ENCODE measurements at regions not wholly inside any gene's neighbourhood (a gene's known extent, or its start where the extent isn't known, plus 50 kb on each side); places are given as distances from the start of the nearest gene placed in this dataset.

GRCh38 chr3:132973441-132973840 is 64.8 kb upstream of the TMEM108 start (continued):
- TF ChIP-seq ESRRB (CRISPR knock-in tag; IDR thresholded peaks at IDR 0.05; ENCODE audit: borderline replicate concordance) (no peak), BCLAF1 (IDR thresholded peaks at IDR 0.05; ENCODE audit: borderline replicate concordance in 1 of 2, control insufficient read depth in 1 of 2, low read depth in 2 of 2, low read length in 1 of 2) (no peak), PURB (CRISPR knock-in tag; IDR thresholded peaks at IDR 0.05; ENCODE audit: low read depth) (no peak)

- ChIA-PET CTCF (ENCODE audit: low intra/inter-chr PET ratio) (no interaction called here), POLR2A (no interaction called here)
- no peak overlapping the region for H3K9ac ChIP-seq (ENCODE audit: insufficient read depth in 1 of 2, low read depth in 2 of 2, low read length in 2 of 2)
- no peaks in the 10 kb centered on the region for H3K79me2 ChIP-seq (ENCODE audit: control insufficient read depth, insufficient read depth, low read length)
- ATAC-seq (no peak), DNase-seq (ENCODE audit: extremely low read depth in 1 of 4, low spot score in 3 of 4) (peak in 1 of 4 experiments; percentile 1), FAIRE-seq (no peak)
- in situ Hi-C loops (cut with MboI) = no loop called here
- no peak overlapping the region for H2AFZ ChIP-seq (ENCODE audit: low read depth, low read length)
- no peaks in the 10 kb centered on the region for H3K27me3 ChIP-seq (ENCODE audit: control insufficient read depth in 2 of 2, insufficient read depth in 2 of 2, low read length in 2 of 2)
- no peak overlapping the region for H3K4me3 ChIP-seq
- no peaks in the 10 kb centered on the region for H3K9me3 ChIP-seq (replicated peaks; ENCODE audit: control insufficient read depth, insufficient read depth, low read depth, low read length)
- H3K4me2 ChIP-seq (ENCODE audit: insufficient read depth, low read length) = no peak overlapping the region
- H4K20me1 ChIP-seq (replicated peaks; ENCODE audit: control insufficient read depth, insufficient read depth, low read length) = no peaks in the 10 kb centered on the region
- H3K4me1 ChIP-seq (replicated peaks in 1 of 2; ENCODE audit: control insufficient read depth in 2 of 2, insufficient read depth in 2 of 2, low read length in 2 of 2) = no peaks in the 10 kb centered on the region
- H3K9me1 ChIP-seq (ENCODE audit: control insufficient read depth, insufficient read depth, low read length) = no peaks in the 10 kb centered on the region
- intact Hi-C loops (cut with micrococcal nuclease) = no loop called here
- BruUV-seq (replicated peaks) = no TSS peak
- no peak overlapping the region for H3K27ac ChIP-seq (ENCODE audit: extremely low read depth, low read depth, low read length)
- H3K36me3 ChIP-seq (ENCODE audit: control insufficient read depth, insufficient read depth, low read length) = no peaks in the 10 kb centered on the region
- TF ChIP-seq BDP1 (IDR thresholded peaks at IDR 0.05; ENCODE audit: insufficient read depth, insufficient read length) = no peak
- TF ChIP-seq ZNF77 (CRISPR knock-in tag; IDR thresholded peaks at IDR 0.05) = no peak
- no peak for TF ChIP-seq PML (IDR thresholded peaks at IDR 0.05; ENCODE audit: low read length)
- no peak for TF ChIP-seq HINFP (tag; conservative IDR thresholded peaks at IDR 0.05; ENCODE audit: low read depth)
- TF ChIP-seq TAF7 (tag; IDR thresholded peaks at IDR 0.05) = no peak
- no peak for TF ChIP-seq ZNF668 (CRISPR knock-in tag; IDR thresholded peaks at IDR 0.05)
- TF ChIP-seq SMARCA4 (IDR thresholded peaks at IDR 0.05) = no peak
- TF ChIP-seq USF2 (CRISPR knock-in tag; IDR thresholded peaks at IDR 0.05) = no peak
- no peak for TF ChIP-seq COPS2 (conservative IDR thresholded peaks at IDR 0.05)
- no peak for TF ChIP-seq HDAC1 (IDR thresholded peaks at IDR 0.05)
- TF ChIP-seq ZBTB5 (IDR thresholded peaks at IDR 0.05) = no peak
- TF ChIP-seq ZNF184 (CRISPR knock-in tag; IDR thresholded peaks at IDR 0.05) = no peak
- no peak for TF ChIP-seq ATF1 (CRISPR knock-in tag; IDR thresholded peaks at IDR 0.05)
- TF ChIP-seq ATF1 (tag; IDR thresholded peaks at IDR 0.05) = no peak
Measured at GRCh38 chr3:132972333-132972732, 65.9 kb upstream of the TMEM108 start.
